ENCODE measurements at regions not wholly inside any gene's neighbourhood (a gene's known extent, or its start where the extent isn't known, plus 50 kb on each side); places are given as distances from the start of the nearest gene placed in this dataset.

- no peak for TF ChIP-seq CTCF (IDR thresholded peaks at IDR 0.05)
- H3K4me3 ChIP-seq, result no peak overlapping the region
- no peak for DNase-seq (ENCODE audit: low spot score)
- H3K27ac ChIP-seq, result no peak overlapping the region
Observed at GRCh38 chr2:11936761-11937160, 190.3 kb downstream of the LPIN1 start.

GRCh38 chr2:11938196-11938595 is 191.8 kb downstream of the LPIN1 start:
- no peak for DNase-seq (ENCODE audit: low spot score)
- no peak overlapping the region for H3K27ac ChIP-seq
- TF ChIP-seq CTCF (IDR thresholded peaks at IDR 0.05), result no peak
- H3K4me3 ChIP-seq, result no peak overlapping the region

- Histone ChIP-seq H3K27ac (no peak overlapping the region), H3K4me3 (no peak overlapping the region)
- TF ChIP-seq CTCF (IDR thresholded peaks at IDR 0.05), result no peak
- DNase-seq (ENCODE audit: low spot score), result no peak
Observed at GRCh38 chr2:11939523-11939922, 193.1 kb downstream of the LPIN1 start.

GRCh38 chr2:11940121-11940743 is 193.8 kb downstream of the LPIN1 start:
- H3K27ac ChIP-seq, result no peak overlapping the region
- TF ChIP-seq CTCF (IDR thresholded peaks at IDR 0.05), result no peak
- no peak overlapping the region for H3K4me3 ChIP-seq
- DNase-seq (ENCODE audit: low spot score), result no peak

GRCh38 chr2:11940799-11941198 is 194.4 kb downstream of the LPIN1 start:
- no peak for DNase-seq (ENCODE audit: low spot score)
- no peak overlapping the region for H3K4me3 ChIP-seq
- H3K27ac ChIP-seq, result no peak overlapping the region
- no peak for TF ChIP-seq CTCF (IDR thresholded peaks at IDR 0.05)

GRCh38 chr2:11941201-11942177 is 195.1 kb downstream of the LPIN1 start:
- H3K4me3 ChIP-seq, result no peak overlapping the region
- H3K27ac ChIP-seq, result no peak overlapping the region
- DNase-seq (ENCODE audit: low spot score), result no peak
- TF ChIP-seq CTCF (IDR thresholded peaks at IDR 0.05), result no peak

Data from coronary artery (tissue), 2 donors.